ENCODE measurements at regions not wholly inside any gene's neighbourhood (a gene's known extent, or its start where the extent isn't known, plus 50 kb on each side); places are given as distances from the start of the nearest gene placed in this dataset.

- DNase-seq (ENCODE audit: low read depth) = no peak
- H3K4me3 ChIP-seq (ENCODE audit: low read depth, low read length) = no peak overlapping the region
- TF ChIP-seq CTCF (conservative IDR thresholded peaks at IDR 0.05; ENCODE audit: low read depth, low read length) = no peak
Observed at GRCh38 chr4:24265989-24266388, 318.4 kb downstream of the DHX15 start.

- no peak for TF ChIP-seq CTCF (conservative IDR thresholded peaks at IDR 0.05; ENCODE audit: low read depth, low read length)
- no peak overlapping the region for H3K4me3 ChIP-seq (ENCODE audit: low read depth, low read length)
- DNase-seq (ENCODE audit: low read depth) = no peak
Observed at GRCh38 chr4:24262616-24263015, 321.7 kb downstream of the DHX15 start.

- DNase-seq (ENCODE audit: low read depth) = no peak
- no peak for TF ChIP-seq CTCF (conservative IDR thresholded peaks at IDR 0.05; ENCODE audit: low read depth, low read length)
- H3K4me3 ChIP-seq (ENCODE audit: low read depth, low read length) = no peak overlapping the region
Observed at GRCh38 chr4:24262084-24262483, 322.3 kb downstream of the DHX15 start.

GRCh38 chr4:24260923-24261564 is 323.3 kb downstream of the DHX15 start:
- no peak for TF ChIP-seq CTCF (conservative IDR thresholded peaks at IDR 0.05; ENCODE audit: low read depth, low read length)

GRCh38 chr4:24260133-24260715 is 324.1 kb downstream of the DHX15 start:
- no peak for TF ChIP-seq CTCF (conservative IDR thresholded peaks at IDR 0.05; ENCODE audit: low read depth, low read length)
- no peak for DNase-seq (ENCODE audit: low read depth)
- H3K4me3 ChIP-seq (ENCODE audit: low read depth, low read length) = no peak overlapping the region

More at GRCh38 chr4:24260923-24261564, 323.3 kb downstream of the DHX15 start:
- no peak overlapping the region for H3K4me3 ChIP-seq (ENCODE audit: low read depth, low read length)
- no peak for DNase-seq (ENCODE audit: low read depth)

GRCh38 chr4:24256547-24256946 is 327.8 kb downstream of the DHX15 start:
- no peak for DNase-seq (ENCODE audit: low read depth)
- no peak overlapping the region for H3K4me3 ChIP-seq (ENCODE audit: low read depth, low read length)
- no peak for TF ChIP-seq CTCF (conservative IDR thresholded peaks at IDR 0.05; ENCODE audit: low read depth, low read length)

- no peak for DNase-seq (ENCODE audit: low read depth)
- H3K4me3 ChIP-seq (ENCODE audit: low read depth, low read length) = no peak overlapping the region
- no peak for TF ChIP-seq CTCF (conservative IDR thresholded peaks at IDR 0.05; ENCODE audit: low read depth, low read length)
Observed at GRCh38 chr4:24256066-24256465, 328.3 kb downstream of the DHX15 start.

Data from choroid plexus epithelial cell (primary cell).